Embryonic facial prominence (tissue), 1 donor: ENCODE measurements at regions not wholly inside any gene's neighbourhood (a gene's known extent, or its start where the extent isn't known, plus 50 kb on each side); places are given as distances from the start of the nearest gene placed in this dataset.
"Not testable (repeated sequence)": the region's sequence is repeated elsewhere in the genome, so short reads cannot be mapped to it uniquely, and the experiment has no call there.

ENCODE experiments used
- DNase-seq: peaks from one replicate; pipeline ENCODE4 v3.0.0-alpha.2; 2016; ENCODE audit errors: extremely low spot score

- DNase-seq, result no peak
These were observed 50.9 kb upstream of the PTPDC1 start for GRCh38 chr9:94033383-94033782.

GRCh38 chr9:94031946-94032345 lies 52.3 kb upstream of the PTPDC1 start:
- DNase-seq, result no peak

GRCh38 chr9:94031380-94031779 lies 52.9 kb upstream of the PTPDC1 start:
- no peak for DNase-seq

GRCh38 chr9:94030318-94031179 lies 53.7 kb upstream of the PTPDC1 start:
- DNase-seq, result peak; percentile 66

GRCh38 chr9:94029932-94030317 lies 54.3 kb upstream of the PTPDC1 start:
- no peak for DNase-seq

- no peak for DNase-seq
These were observed 57.4 kb upstream of the PTPDC1 start for GRCh38 chr9:94026816-94027215.

- DNase-seq, result not testable (repeated sequence)
These were observed 61.8 kb upstream of the PTPDC1 start for GRCh38 chr9:94022476-94022875.

GRCh38 chr9:94020836-94021235 lies 63.4 kb upstream of the PTPDC1 start:
- not testable (repeated sequence) for DNase-seq

- DNase-seq, result no peak
These were observed 63.5 kb upstream of the BARX1 start for GRCh38 chr9:94018628-94019027.

- no peak for DNase-seq
These were observed 62.9 kb upstream of the BARX1 start for GRCh38 chr9:94017939-94018531.

GRCh38 chr9:94016744-94017143 lies 61.6 kb upstream of the BARX1 start:
- no peak for DNase-seq

- DNase-seq, result no peak
These were observed 59.8 kb upstream of the BARX1 start for GRCh38 chr9:94014920-94015319.

- no peak for DNase-seq
These were observed 59.0 kb upstream of the BARX1 start for GRCh38 chr9:94014066-94014654.

GRCh38 chr9:94010980-94011533 lies 55.9 kb upstream of the BARX1 start:
- no peak for DNase-seq

- no peak for DNase-seq
These were observed 50.2 kb upstream of the BARX1 start for GRCh38 chr9:94005272-94005901.
